Fibroblast of peridontal ligament (primary cell): ENCODE measurements at regions not wholly inside any gene's neighbourhood (a gene's known extent, or its start where the extent isn't known, plus 50 kb on each side); places are given as distances from the start of the nearest gene placed in this dataset.
A peak's percentile ranks its signal among the peaks of the same experiment; 100 is the strongest.

Source experiments
- DNase-seq: peaks from one replicate; pipeline ENCODE4 v3.0.0-alpha.2; 2010; ENCODE audit errors: extremely low read depth

GRCh38 chr6:163840880-163841279 is 426.4 kb downstream of the QKI start:
- DNase-seq, result no peak

GRCh38 chr6:163839296-163839695 is 424.8 kb downstream of the QKI start:
- DNase-seq, result no peak

- DNase-seq, result no peak
Observed at GRCh38 chr6:163837691-163838431, 423.3 kb downstream of the QKI start.

- DNase-seq, result no peak
Observed at GRCh38 chr6:163836876-163837690, 422.6 kb downstream of the QKI start.

GRCh38 chr6:163835439-163836171 is 421.1 kb downstream of the QKI start:
- no peak for DNase-seq

GRCh38 chr6:163834226-163834970 is 419.9 kb downstream of the QKI start:
- no peak for DNase-seq

GRCh38 chr6:163831736-163832135 is 417.2 kb downstream of the QKI start:
- DNase-seq, result no peak

GRCh38 chr6:163830641-163831040 is 416.1 kb downstream of the QKI start:
- DNase-seq, result no peak

GRCh38 chr6:163828038-163828795 is 413.7 kb downstream of the QKI start:
- DNase-seq, result no peak

GRCh38 chr6:163827143-163827542 is 412.6 kb downstream of the QKI start:
- no peak for DNase-seq

- DNase-seq, result no peak
Observed at GRCh38 chr6:163826629-163827028, 412.1 kb downstream of the QKI start.

- peak; percentile 3 for DNase-seq
Observed at GRCh38 chr6:163825033-163825432, 410.5 kb downstream of the QKI start.

GRCh38 chr6:163823577-163823976 is 409.1 kb downstream of the QKI start:
- DNase-seq, result no peak

GRCh38 chr6:163820745-163821458 is 406.4 kb downstream of the QKI start:
- no peak for DNase-seq

GRCh38 chr6:163820171-163820570 is 405.7 kb downstream of the QKI start:
- no peak for DNase-seq

- DNase-seq, result no peak
Observed at GRCh38 chr6:163818719-163819118, 404.2 kb downstream of the QKI start.

- DNase-seq, result no peak
Observed at GRCh38 chr6:163816441-163816840, 401.9 kb downstream of the QKI start.

GRCh38 chr6:163815796-163816195 is 401.3 kb downstream of the QKI start:
- DNase-seq, result no peak

GRCh38 chr6:163814494-163815364 is 400.2 kb downstream of the QKI start:
- peak; percentile 49 for DNase-seq
